ENCODE measurements at regions not wholly inside any gene's neighbourhood (a gene's known extent, or its start where the extent isn't known, plus 50 kb on each side); places are given as distances from the start of the nearest gene placed in this dataset.

- no peak for TF ChIP-seq ELK1 (IDR thresholded peaks at IDR 0.05; ENCODE audit: borderline replicate concordance, low read depth, low read length)
- TF ChIP-seq CTCF (conservative IDR thresholded peaks at IDR 0.05; ENCODE audit: low read depth, low read length), result no peak
- TF ChIP-seq POLR2A (IDR thresholded peaks at IDR 0.05; ENCODE audit: low read depth, low read length), result no peak
- no peak for TF ChIP-seq USF2 (IDR thresholded peaks at IDR 0.05; ENCODE audit: low read depth, low read length)
- TF ChIP-seq BHLHE40 (IDR thresholded peaks at IDR 0.05; ENCODE audit: low read depth, low read length), result no peak
- TF ChIP-seq RFX5 (IDR thresholded peaks at IDR 0.05; ENCODE audit: low read depth, low read length), result no peak
- no peak for TF ChIP-seq RCOR1 (IDR thresholded peaks at IDR 0.05; ENCODE audit: insufficient replicate concordance, low read length)
- TF ChIP-seq MXI1 (IDR thresholded peaks at IDR 0.05; ENCODE audit: borderline replicate concordance, low read depth, low read length), result no peak
- no peak for TF ChIP-seq MAFK (IDR thresholded peaks at IDR 0.05; ENCODE audit: low read depth, low read length)
- no peak for TF ChIP-seq RAD21 (IDR thresholded peaks at IDR 0.05; ENCODE audit: low read length)
- TF ChIP-seq MAZ (IDR thresholded peaks at IDR 0.05; ENCODE audit: borderline replicate concordance, low read depth, low read length), result no peak
- TF ChIP-seq CEBPB (IDR thresholded peaks at IDR 0.05; ENCODE audit: low read depth, low read length), result no peak
- no peak for TF ChIP-seq NFE2L2 (IDR thresholded peaks at IDR 0.05; ENCODE audit: low read depth, low read length)
These were observed 575.5 kb downstream of the MRPL39 start for GRCh38 chr21:25031750-25032149.

All from IMR-90 (cell line).